Fibroblast of pulmonary artery (primary cell): ENCODE measurements at regions not wholly inside any gene's neighbourhood (a gene's known extent, or its start where the extent isn't known, plus 50 kb on each side); places are given as distances from the start of the nearest gene placed in this dataset.

Source experiments
- DNase-seq: peaks from one replicate; pipeline ENCODE4 v3.0.0-alpha.2; 2010; ENCODE audit warnings: low read depth
- H3K4me3 ChIP-seq: replicated peaks from 2 replicates; pipeline ENCODE4 v1.5.1; 2011; ENCODE audit warnings: low read depth, mild to moderate bottlenecking, control low read depth, low read length, moderate library complexity
- TF ChIP-seq, protein P1 (sequence below): IDR thresholded peaks from 2 replicates; pipeline ENCODE4 v1.5.1; 2011; ENCODE audit warnings: mild to moderate bottlenecking, control low read depth, low read length, inconsistent platforms; ENCODE audit errors: missing control alignments

DNA sequence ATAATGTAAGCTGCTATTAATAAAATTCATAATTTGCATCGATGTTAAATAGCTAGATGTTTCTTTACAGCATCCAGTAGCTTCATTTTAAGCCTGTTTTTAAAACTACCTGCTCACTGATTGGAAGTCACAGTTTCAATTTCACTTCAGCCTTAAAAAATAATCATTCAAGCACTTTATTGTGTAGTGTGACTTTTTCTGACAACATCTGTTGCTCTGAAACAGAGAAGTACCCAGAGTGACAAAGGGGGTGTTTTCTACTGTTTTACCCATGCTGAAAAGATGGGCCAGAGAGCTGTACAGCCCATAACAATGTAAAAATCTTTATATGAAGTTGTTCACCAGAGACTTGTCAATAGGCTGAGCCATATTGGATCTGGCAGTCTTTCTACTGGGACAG lies 437.2 kb downstream of the MDFIC start:
- no peak overlapping the region for H3K4me3 ChIP-seq
- no peak for DNase-seq
- TF ChIP-seq, protein P1, sequence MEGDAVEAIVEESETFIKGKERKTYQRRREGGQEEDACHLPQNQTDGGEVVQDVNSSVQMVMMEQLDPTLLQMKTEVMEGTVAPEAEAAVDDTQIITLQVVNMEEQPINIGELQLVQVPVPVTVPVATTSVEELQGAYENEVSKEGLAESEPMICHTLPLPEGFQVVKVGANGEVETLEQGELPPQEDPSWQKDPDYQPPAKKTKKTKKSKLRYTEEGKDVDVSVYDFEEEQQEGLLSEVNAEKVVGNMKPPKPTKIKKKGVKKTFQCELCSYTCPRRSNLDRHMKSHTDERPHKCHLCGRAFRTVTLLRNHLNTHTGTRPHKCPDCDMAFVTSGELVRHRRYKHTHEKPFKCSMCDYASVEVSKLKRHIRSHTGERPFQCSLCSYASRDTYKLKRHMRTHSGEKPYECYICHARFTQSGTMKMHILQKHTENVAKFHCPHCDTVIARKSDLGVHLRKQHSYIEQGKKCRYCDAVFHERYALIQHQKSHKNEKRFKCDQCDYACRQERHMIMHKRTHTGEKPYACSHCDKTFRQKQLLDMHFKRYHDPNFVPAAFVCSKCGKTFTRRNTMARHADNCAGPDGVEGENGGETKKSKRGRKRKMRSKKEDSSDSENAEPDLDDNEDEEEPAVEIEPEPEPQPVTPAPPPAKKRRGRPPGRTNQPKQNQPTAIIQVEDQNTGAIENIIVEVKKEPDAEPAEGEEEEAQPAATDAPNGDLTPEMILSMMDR: no peak

DNA sequence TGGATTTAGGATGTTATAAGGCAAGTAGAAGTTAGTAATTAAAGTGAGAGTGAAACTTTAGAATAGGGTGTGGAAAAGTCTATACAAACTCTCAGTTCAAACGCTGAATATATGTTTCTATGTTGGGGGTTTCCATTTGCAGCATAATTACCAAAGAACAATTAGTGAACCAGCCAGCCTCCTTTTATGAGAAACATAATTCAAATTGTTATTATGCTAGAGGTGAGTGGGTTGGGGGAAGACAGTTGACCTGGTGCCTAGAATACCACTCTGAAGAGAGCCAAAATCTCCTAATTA lies 435.8 kb downstream of the MDFIC start:
- no peak overlapping the region for H3K4me3 ChIP-seq
- TF ChIP-seq, protein P1: no peak
- no peak for DNase-seq

DNA sequence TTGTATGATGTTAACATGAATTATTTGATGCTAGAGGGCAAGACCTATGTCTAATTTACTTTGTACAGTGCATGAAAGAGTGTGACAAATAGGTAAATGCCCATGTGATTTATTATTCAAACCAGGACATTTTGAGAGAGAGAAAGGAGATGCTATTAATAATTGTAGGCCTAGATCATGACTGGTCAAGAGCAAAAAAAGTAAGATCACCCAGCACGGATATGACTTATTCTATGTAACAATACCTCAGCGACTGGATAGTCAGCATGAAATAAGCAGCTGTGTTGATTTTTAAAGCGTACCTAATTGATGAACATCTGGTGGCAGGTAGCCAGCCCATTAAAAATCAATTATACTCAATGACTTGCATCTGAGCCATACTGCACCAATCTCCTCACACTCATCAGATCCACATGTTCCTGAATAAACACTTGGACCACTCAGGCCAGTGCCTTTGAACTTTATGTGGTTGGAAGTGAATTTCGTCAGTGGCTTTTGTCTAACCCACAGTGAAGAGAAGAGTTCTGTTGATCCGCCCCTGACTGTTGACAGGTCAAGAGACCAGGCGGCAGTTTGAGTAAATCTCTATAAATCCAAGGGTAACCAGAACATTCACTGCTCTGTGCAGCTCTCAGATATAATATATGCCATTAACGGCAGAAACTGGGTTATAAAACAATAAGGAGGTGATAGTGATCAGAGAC lies 435.3 kb downstream of the MDFIC start:
- no peak for DNase-seq
- TF ChIP-seq, protein P1: no peak
- H3K4me3 ChIP-seq: no peak overlapping the region

DNA sequence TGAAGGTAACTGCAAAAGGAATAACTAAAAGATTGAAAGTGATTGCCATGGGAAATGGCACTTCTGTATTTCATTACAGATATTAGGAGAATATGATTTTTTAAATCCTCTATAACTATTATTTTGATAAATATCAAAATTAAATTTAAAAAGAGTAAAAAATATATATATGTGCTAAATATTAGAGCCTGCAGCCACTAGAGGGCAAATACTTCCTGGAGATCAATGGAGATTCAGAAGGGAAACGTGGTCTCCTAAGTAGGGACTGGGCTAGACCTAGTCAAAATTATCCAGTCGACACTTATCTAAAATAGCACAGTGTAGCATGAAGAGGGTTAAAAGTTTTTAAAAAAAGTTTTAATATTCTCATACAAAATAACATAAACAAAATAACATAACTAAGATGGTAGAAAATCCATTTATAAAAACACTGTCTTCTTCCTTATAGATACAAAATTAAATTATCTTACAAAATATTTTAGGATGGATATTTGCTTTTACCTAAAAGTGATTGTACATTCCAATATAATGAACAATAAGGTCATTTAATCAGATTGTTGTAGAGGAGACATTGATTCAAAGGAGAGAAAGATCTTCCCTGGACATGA lies 434.3 kb downstream of the MDFIC start:
- H3K4me3 ChIP-seq: no peak overlapping the region
- TF ChIP-seq, protein P1: peak; percentile 66
- DNase-seq: peak; percentile 59

DNA sequence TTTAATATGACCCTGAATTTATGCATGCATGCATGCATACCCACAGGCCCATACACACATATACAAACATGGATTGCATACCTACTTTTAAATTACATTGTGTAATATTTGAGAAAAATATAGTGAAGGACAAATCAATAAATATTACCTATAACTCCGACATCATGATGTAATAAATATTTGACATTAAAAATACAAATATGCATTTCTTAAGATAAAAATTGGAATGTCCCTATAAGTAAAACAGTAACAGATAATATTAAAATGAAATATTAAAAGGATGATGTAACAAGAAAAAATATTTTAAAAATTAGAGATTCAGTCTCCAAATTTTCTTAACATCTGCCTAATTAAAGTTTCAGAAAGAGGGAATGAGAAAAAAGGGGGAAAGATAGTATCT lies 433.0 kb downstream of the MDFIC start:
- no peak for DNase-seq
- H3K4me3 ChIP-seq: no peak overlapping the region
- TF ChIP-seq, protein P1: no peak

DNA sequence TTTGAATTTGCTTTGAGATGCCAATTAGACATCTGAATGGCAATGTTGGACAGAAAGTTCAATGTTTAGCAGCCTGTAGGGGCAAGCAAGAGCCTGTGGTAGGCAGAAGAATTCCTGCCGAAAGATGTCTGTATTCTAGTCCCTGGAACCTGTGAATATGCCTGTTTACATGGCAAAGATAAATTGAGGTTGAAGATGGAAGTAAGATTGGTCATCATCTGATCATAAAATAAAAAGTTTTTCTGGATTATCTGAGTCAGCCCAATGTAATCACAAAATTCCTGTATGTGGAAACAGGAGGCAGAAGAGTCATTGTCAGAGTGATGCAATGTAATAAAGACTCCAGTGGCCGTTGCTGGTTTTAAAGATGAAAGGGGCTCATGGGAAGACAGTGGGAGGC lies 430.5 kb downstream of the MDFIC start:
- DNase-seq: peak; percentile 67
- TF ChIP-seq, protein P1: peak; percentile 19
- H3K4me3 ChIP-seq: no peak overlapping the region

DNA sequence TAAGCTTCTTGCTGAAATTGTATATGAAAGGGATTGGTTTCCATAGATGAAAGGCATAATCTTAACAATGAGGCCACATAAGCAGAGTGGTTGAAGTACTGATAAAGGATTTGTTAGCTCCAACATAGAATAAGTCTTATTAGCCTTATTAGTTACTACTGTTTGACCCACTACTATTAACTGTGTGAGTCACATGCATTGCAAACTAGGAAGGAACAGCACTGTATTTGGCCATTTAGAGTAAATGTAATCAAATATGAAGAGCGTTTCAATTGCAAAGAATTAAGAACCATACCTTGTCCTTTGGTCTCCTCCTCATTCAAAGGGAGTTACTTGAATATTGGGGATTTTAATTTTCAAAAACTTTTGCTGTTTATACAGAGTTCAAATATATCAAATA lies 428.9 kb downstream of the MDFIC start:
- H3K4me3 ChIP-seq: no peak overlapping the region
- TF ChIP-seq, protein P1: no peak
- no peak for DNase-seq
